T-cell (primary cell): ENCODE measurements at regions not wholly inside any gene's neighbourhood (a gene's known extent, or its start where the extent isn't known, plus 50 kb on each side); places are given as distances from the start of the nearest gene placed in this dataset.

Experiments
- ATAC-seq, 4 experiments: fragments of 200-7000 bp in 3 of 4; fragments of 150-1000 bp in 1 of 4; cut with Tn5 transposase; replicated peaks in 1 of 4; 1 replicate in 3 of 4; 2 replicates in 1 of 4; pipeline ENCODE4 v1.10.0; 2021; ENCODE audit warnings: moderate library complexity in 3 of 4, mild to moderate bottlenecking in 2 of 4, moderate number of reproducible peaks in 1 of 4
- CTCF ChIA-PET, 2 donors: fragments of 300-600 bp; sonication (Branson Sonifier 250); formaldehyde crosslinking; loops; one replicate each; lab custom pipeline; 2022; ENCODE audit warnings: antibody characterized with exemption in 2 of 2; lab: Charles Lee
- POLR2A ChIA-PET, 2 donors: fragments of 300-600 bp; sonication (Branson Sonifier 250); formaldehyde crosslinking; loops; one replicate each; lab custom pipeline; 2022; ENCODE audit warnings: antibody characterized with exemption in 2 of 2; lab: Charles Lee
- DNase-seq, 35 experiments: peaks; one replicate each; pipeline versions ENCODE4 v3.0.0 to v3.0.0-alpha.2; 2013 to 2023
- H3K27ac ChIP-seq: one replicate; pipeline ENCODE4 v1.5.1; 2013; ENCODE audit warnings: low read length
- H3K27me3 ChIP-seq, 2 experiments: replicated peaks in 1 of 2; 1 replicate in 1 of 2; 2 replicates in 1 of 2; pipeline versions ENCODE4 v1.6.1 to v1.7.0; 2013; ENCODE audit warnings: low read length in 1 of 2, mixed read lengths in 1 of 2; ENCODE audit not compliant: control insufficient read depth in 2 of 2, insufficient read depth in 2 of 2; ENCODE audit errors: extremely low read depth in 1 of 2
- H3K36me3 ChIP-seq, 2 donors: 1 replicate in 1 of 2; 2 replicates in 1 of 2; pipeline versions ENCODE4 v1.6.1 to v1.7.0; 2013; ENCODE audit warnings: low read length in 1 of 2; ENCODE audit not compliant: control insufficient read depth in 2 of 2, insufficient read depth in 1 of 2; ENCODE audit errors: extremely low read depth in 1 of 2
- H3K4me1 ChIP-seq, 2 experiments: 1 replicate in 1 of 2; 2 replicates in 1 of 2; pipeline versions ENCODE4 v1.6.1 to v1.7.0; 2013; ENCODE audit warnings: low read length in 2 of 2, mixed read lengths in 1 of 2; ENCODE audit not compliant: insufficient read depth in 2 of 2, control insufficient read depth in 1 of 2; ENCODE audit errors: extremely low read depth in 1 of 2
- H3K4me3 ChIP-seq, 2 donors: 1 replicate in 1 of 2; 2 replicates in 1 of 2; pipeline versions ENCODE4 v1.5.1 to v1.7.0; 2013; ENCODE audit warnings: mild to moderate bottlenecking in 2 of 2, low read length in 1 of 2, moderate library complexity in 1 of 2; ENCODE audit not compliant: control insufficient read depth in 1 of 2; ENCODE audit errors: extremely low read depth in 1 of 2
- H3K9me3 ChIP-seq: 2 replicates; pipeline ENCODE4 v1.7.0; 2013
- H3K27ac Mint-ChIP-seq, 2 donors: one replicate each; pipeline ENCODE4 v1.8.0; 2020 to 2021; ENCODE audit warnings: mild to moderate bottlenecking in 2 of 2, mixed read lengths in 2 of 2
- H3K27me3 Mint-ChIP-seq, 2 donors: one replicate each; pipeline ENCODE4 v1.8.0; 2021 to 2022; ENCODE audit warnings: mixed read lengths in 2 of 2
- H3K36me3 Mint-ChIP-seq: one replicate; pipeline ENCODE4 v1.8.0; 2021; ENCODE audit warnings: mixed read lengths
- H3K4me1 Mint-ChIP-seq, 3 donors: one replicate each; pipeline ENCODE4 v1.8.0; 2020 to 2022; ENCODE audit warnings: mixed read lengths in 3 of 3, mild to moderate bottlenecking in 1 of 3
- H3K4me3 Mint-ChIP-seq, 3 donors: one replicate each; pipeline ENCODE4 v1.8.0; 2020 to 2022; ENCODE audit warnings: mild to moderate bottlenecking in 3 of 3, mixed read lengths in 3 of 3, moderate library complexity in 3 of 3
- H3K9me3 Mint-ChIP-seq, 3 donors: one replicate each; pipeline ENCODE4 v1.8.0; 2020 to 2022; ENCODE audit warnings: mixed read lengths in 3 of 3
- WGBS: methylation state at CpG from one replicate; pipeline ENCODE4 v1.1.5; 2013; ENCODE audit warnings: missing lambda C conversion rate; ENCODE audit not compliant: insufficient coverage; 5-methylcytosine and 5-hydroxymethylcytosine counted together

GRCh38 chr3:55296791-55297190, 190.3 kb downstream of the WNT5A start:
- no peaks in the 10 kb centered on the region for H3K9me3 ChIP-seq
- ATAC-seq (no peak), DNase-seq (no peak)
- H3K4me3 Mint-ChIP-seq: no peak overlapping the region
- H3K4me3 ChIP-seq: no peak overlapping the region
- ChIA-PET POLR2A (no interaction called here), CTCF (no interaction called here)
- no peaks in the 10 kb centered on the region for H3K36me3 ChIP-seq
- H3K9me3 Mint-ChIP-seq: peaks cover 0 to 19% (median 6%) of the 10 kb centered on the region in 3 donors
- 100% methylated on average over 1 of the region's 1 CpG for WGBS
- H3K27me3 Mint-ChIP-seq: no peaks in the 10 kb centered on the region
- no peaks in the 10 kb centered on the region for H3K4me1 Mint-ChIP-seq
- H3K27me3 ChIP-seq: peaks cover 0 to 4% of the 10 kb centered on the region in 2 experiments
- no peaks in the 10 kb centered on the region for H3K36me3 Mint-ChIP-seq
- H3K4me1 ChIP-seq: no peaks in the 10 kb centered on the region
- no peak overlapping the region for H3K27ac Mint-ChIP-seq
- H3K27ac ChIP-seq: no peak overlapping the region

- CTCF ChIA-PET: no interaction called here
- Histone ChIP-seq H3K9me3 (no peaks in the 10 kb centered on the region), H3K27ac (no peak overlapping the region), H3K36me3 (no peaks in the 10 kb centered on the region), H3K4me3 (no peak overlapping the region), H3K27me3 (peaks cover 0 to 4% of the 10 kb centered on the region in 2 experiments), H3K4me1 (no peaks in the 10 kb centered on the region)
- no peaks in the 10 kb centered on the region for H3K4me1 Mint-ChIP-seq
- H3K27me3 Mint-ChIP-seq: no peaks in the 10 kb centered on the region
- WGBS: no CpG with 5 or more reads among the region's 2 CpGs
- no peaks in the 10 kb centered on the region for H3K36me3 Mint-ChIP-seq
- H3K27ac Mint-ChIP-seq: no peak overlapping the region
- no peak overlapping the region for H3K4me3 Mint-ChIP-seq
- POLR2A ChIA-PET: no interaction called here
- peaks cover 0 to 19% (median 6%) of the 10 kb centered on the region in 3 donors for H3K9me3 Mint-ChIP-seq
- no peak for ATAC-seq
- DNase-seq: no peak
Observed at GRCh38 chr3:55296030-55296429, 191.1 kb downstream of the WNT5A start.

- no peaks in the 10 kb centered on the region for H3K36me3 ChIP-seq
- ChIA-PET CTCF (no interaction called here), POLR2A (interaction anchor here in 1 of 2 donors (1.0 kb wide), 1 partner anchor 29 kb away, joined by 3 read pairs; no protein-coding TSS in a partner anchor)
- DNase-seq (no peak), ATAC-seq (no peak)
- H3K9me3 ChIP-seq: no peaks in the 10 kb centered on the region
- peaks cover 0 to 4% of the 10 kb centered on the region in 2 experiments for H3K27me3 ChIP-seq
- H3K27me3 Mint-ChIP-seq: no peaks in the 10 kb centered on the region
- no CpG with 5 or more reads among the region's 2 CpGs for WGBS
- no peak overlapping the region for H3K4me3 Mint-ChIP-seq
- H3K4me1 Mint-ChIP-seq: no peaks in the 10 kb centered on the region
- H3K4me3 ChIP-seq: no peak overlapping the region
- H3K27ac Mint-ChIP-seq: no peak overlapping the region
- no peaks in the 10 kb centered on the region for H3K4me1 ChIP-seq
- H3K36me3 Mint-ChIP-seq: no peaks in the 10 kb centered on the region
- H3K27ac ChIP-seq: no peak overlapping the region
- peaks cover 0 to 19% (median 6%) of the 10 kb centered on the region in 3 donors for H3K9me3 Mint-ChIP-seq
Observed at GRCh38 chr3:55294557-55294956, 192.5 kb downstream of the WNT5A start.

- no peaks in the 10 kb centered on the region for H3K27me3 Mint-ChIP-seq
- ChIA-PET POLR2A (no interaction called here), CTCF (no interaction called here)
- peaks cover 0 to 18% (median 10%) of the 10 kb centered on the region in 3 donors for H3K9me3 Mint-ChIP-seq
- Histone ChIP-seq H3K4me1 (no peaks in the 10 kb centered on the region), H3K9me3 (no peaks in the 10 kb centered on the region), H3K27me3 (peaks cover 0 to 4% of the 10 kb centered on the region in 2 experiments), H3K36me3 (no peaks in the 10 kb centered on the region), H3K4me3 (no peak overlapping the region), H3K27ac (no peak overlapping the region)
- 57% methylated on average over 2 of the region's 9 CpGs for WGBS
- H3K27ac Mint-ChIP-seq: no peak overlapping the region
- H3K4me3 Mint-ChIP-seq: no peak overlapping the region
- no peaks in the 10 kb centered on the region for H3K4me1 Mint-ChIP-seq
- ATAC-seq (no peak), DNase-seq (no peak)
- no peaks in the 10 kb centered on the region for H3K36me3 Mint-ChIP-seq
Observed at GRCh38 chr3:55292360-55292759, 194.7 kb downstream of the WNT5A start.

GRCh38 chr3:55288657-55289056, 198.4 kb downstream of the WNT5A start:
- ATAC-seq: no peak
- no peaks in the 10 kb centered on the region for H3K27me3 Mint-ChIP-seq

GRCh38 chr3:55286693-55287092, 200.4 kb downstream of the WNT5A start:
- Mint-ChIP-seq H3K4me1 (no peaks in the 10 kb centered on the region), H3K9me3 (peaks cover 0 to 6% (median 5%) of the 10 kb centered on the region in 3 donors), H3K27ac (no peak overlapping the region), H3K36me3 (no peaks in the 10 kb centered on the region), H3K27me3 (no peaks in the 10 kb centered on the region), H3K4me3 (no peak overlapping the region)
- H3K27me3 ChIP-seq: no peaks in the 10 kb centered on the region
- ChIA-PET CTCF (interaction anchor here in 1 of 2 donors (0.7 kb wide), 1 partner anchor 71 kb away, joined by 3 read pairs; no protein-coding TSS in a partner anchor), POLR2A (no interaction called here)
- no peaks in the 10 kb centered on the region for H3K4me1 ChIP-seq
- ATAC-seq: no peak
- no peak for DNase-seq
- no peaks in the 10 kb centered on the region for H3K9me3 ChIP-seq
- H3K4me3 ChIP-seq: no peak overlapping the region
- H3K27ac ChIP-seq: no peak overlapping the region
- no CpG with 5 or more reads among the region's 1 CpG for WGBS
- H3K36me3 ChIP-seq: no peaks in the 10 kb centered on the region

More at GRCh38 chr3:55288657-55289056, 198.4 kb downstream of the WNT5A start:
- Histone ChIP-seq H3K4me3 (no peak overlapping the region), H3K27ac (no peak overlapping the region), H3K27me3 (peaks cover 0 to under 1% of the 10 kb centered on the region in 2 experiments), H3K36me3 (no peaks in the 10 kb centered on the region), H3K9me3 (no peaks in the 10 kb centered on the region), H3K4me1 (no peaks in the 10 kb centered on the region)
- CTCF ChIA-PET: no interaction called here
- Mint-ChIP-seq H3K36me3 (no peaks in the 10 kb centered on the region), H3K9me3 (peaks cover 0 to 13% (median 4%) of the 10 kb centered on the region in 3 donors), H3K4me1 (no peaks in the 10 kb centered on the region), H3K4me3 (no peak overlapping the region), H3K27ac (no peak overlapping the region)
- DNase-seq: no peak
- POLR2A ChIA-PET: no interaction called here

GRCh38 chr3:55285156-55285555, 201.9 kb downstream of the WNT5A start:
- Mint-ChIP-seq H3K4me3 (no peak overlapping the region), H3K9me3 (peaks cover 3 to 13% (median 5%) of the 10 kb centered on the region in 3 donors), H3K4me1 (no peaks in the 10 kb centered on the region), H3K27ac (no peak overlapping the region), H3K36me3 (no peaks in the 10 kb centered on the region), H3K27me3 (no peaks in the 10 kb centered on the region)
- Histone ChIP-seq H3K36me3 (no peaks in the 10 kb centered on the region), H3K27ac (no peak overlapping the region), H3K27me3 (no peaks in the 10 kb centered on the region), H3K9me3 (no peaks in the 10 kb centered on the region), H3K4me3 (no peak overlapping the region), H3K4me1 (no peaks in the 10 kb centered on the region)
- CTCF ChIA-PET: no interaction called here
- no peak for DNase-seq
- WGBS: no CpG with 5 or more reads among the region's 2 CpGs
- no peak for ATAC-seq
- POLR2A ChIA-PET: no interaction called here
